ENCODE measurements at regions not wholly inside any gene's neighbourhood (a gene's known extent, or its start where the extent isn't known, plus 50 kb on each side); places are given as distances from the start of the nearest gene placed in this dataset.

DNA sequence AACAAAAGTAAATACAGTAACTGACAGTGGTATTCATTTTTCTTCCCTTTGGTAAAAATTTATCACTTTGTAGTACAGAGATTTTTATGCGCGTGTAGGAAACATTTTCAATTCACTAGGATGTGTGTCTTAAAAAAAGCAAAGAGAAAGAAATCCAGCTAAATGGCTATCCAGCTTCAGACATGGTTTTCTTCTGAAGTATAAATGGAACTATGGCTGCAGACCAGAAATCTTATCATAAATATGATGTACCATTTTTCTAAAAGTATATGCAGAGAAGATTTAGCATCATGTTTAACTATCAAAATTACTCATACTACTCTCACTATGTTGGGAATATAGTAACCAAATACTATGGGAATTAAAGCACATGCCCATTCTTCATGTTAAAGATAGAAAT, 328.4 kb upstream of the SMIM30 start:
- no peak overlapping the region for H3K4me3 ChIP-seq
- H3K27ac ChIP-seq: no peak overlapping the region
- no peaks in the 10 kb centered on the region for H3K9me3 ChIP-seq
- POLR2A ChIA-PET: no interaction called here
- no peak overlapping the region for H3K4me2 ChIP-seq
- CTCF ChIA-PET: no interaction called here
- FAIRE-seq: no peak
- no peaks in the 10 kb centered on the region for H3K4me1 ChIP-seq
- TF ChIP-seq CBX8 (IDR thresholded peaks at IDR 0.05) (no peak), HOXB13 (CRISPR knock-in tag; IDR thresholded peaks at IDR 0.05; ENCODE audit: low read depth) (no peak), RARB (CRISPR knock-in tag; IDR thresholded peaks at IDR 0.05) (no peak), JUNB (IDR thresholded peaks at IDR 0.05) (no peak), ZSCAN20 (CRISPR knock-in tag; IDR thresholded peaks at IDR 0.05) (no peak), KDM1A (IDR thresholded peaks at IDR 0.05; ENCODE audit: low read depth) (no peak), HOXB5 (CRISPR knock-in tag; IDR thresholded peaks at IDR 0.05) (no peak), TFCP2L1 (CRISPR knock-in tag; IDR thresholded peaks at IDR 0.05) (no peak), CHD4 (IDR thresholded peaks at IDR 0.05; ENCODE audit: borderline replicate concordance) (no peak), RFX5 (IDR thresholded peaks at IDR 0.05) (no peak), NFE2L2 (conservative IDR thresholded peaks at IDR 0.05; ENCODE audit: low read length) (no peak), MAZ (IDR thresholded peaks at IDR 0.05; ENCODE audit: borderline replicate concordance, low read depth, low read length) (no peak), KDM5A (IDR thresholded peaks at IDR 0.05) (no peak), MAFK (IDR thresholded peaks at IDR 0.05; ENCODE audit: partially characterized antibody) (no peak), GATA3 (IDR thresholded peaks at IDR 0.05; ENCODE audit: borderline replicate concordance) (no peak), BHLHE40 (IDR thresholded peaks at IDR 0.05; ENCODE audit: low read depth, low read length) (no peak), FOXS1 (CRISPR knock-in tag; IDR thresholded peaks at IDR 0.05) (no peak)
- TF ChIP-seq, protein P1, sequence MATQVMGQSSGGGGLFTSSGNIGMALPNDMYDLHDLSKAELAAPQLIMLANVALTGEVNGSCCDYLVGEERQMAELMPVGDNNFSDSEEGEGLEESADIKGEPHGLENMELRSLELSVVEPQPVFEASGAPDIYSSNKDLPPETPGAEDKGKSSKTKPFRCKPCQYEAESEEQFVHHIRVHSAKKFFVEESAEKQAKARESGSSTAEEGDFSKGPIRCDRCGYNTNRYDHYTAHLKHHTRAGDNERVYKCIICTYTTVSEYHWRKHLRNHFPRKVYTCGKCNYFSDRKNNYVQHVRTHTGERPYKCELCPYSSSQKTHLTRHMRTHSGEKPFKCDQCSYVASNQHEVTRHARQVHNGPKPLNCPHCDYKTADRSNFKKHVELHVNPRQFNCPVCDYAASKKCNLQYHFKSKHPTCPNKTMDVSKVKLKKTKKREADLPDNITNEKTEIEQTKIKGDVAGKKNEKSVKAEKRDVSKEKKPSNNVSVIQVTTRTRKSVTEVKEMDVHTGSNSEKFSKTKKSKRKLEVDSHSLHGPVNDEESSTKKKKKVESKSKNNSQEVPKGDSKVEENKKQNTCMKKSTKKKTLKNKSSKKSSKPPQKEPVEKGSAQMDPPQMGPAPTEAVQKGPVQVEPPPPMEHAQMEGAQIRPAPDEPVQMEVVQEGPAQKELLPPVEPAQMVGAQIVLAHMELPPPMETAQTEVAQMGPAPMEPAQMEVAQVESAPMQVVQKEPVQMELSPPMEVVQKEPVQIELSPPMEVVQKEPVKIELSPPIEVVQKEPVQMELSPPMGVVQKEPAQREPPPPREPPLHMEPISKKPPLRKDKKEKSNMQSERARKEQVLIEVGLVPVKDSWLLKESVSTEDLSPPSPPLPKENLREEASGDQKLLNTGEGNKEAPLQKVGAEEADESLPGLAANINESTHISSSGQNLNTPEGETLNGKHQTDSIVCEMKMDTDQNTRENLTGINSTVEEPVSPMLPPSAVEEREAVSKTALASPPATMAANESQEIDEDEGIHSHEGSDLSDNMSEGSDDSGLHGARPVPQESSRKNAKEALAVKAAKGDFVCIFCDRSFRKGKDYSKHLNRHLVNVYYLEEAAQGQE (IDR thresholded peaks at IDR 0.05): no peak
- TF ChIP-seq, protein P2, sequence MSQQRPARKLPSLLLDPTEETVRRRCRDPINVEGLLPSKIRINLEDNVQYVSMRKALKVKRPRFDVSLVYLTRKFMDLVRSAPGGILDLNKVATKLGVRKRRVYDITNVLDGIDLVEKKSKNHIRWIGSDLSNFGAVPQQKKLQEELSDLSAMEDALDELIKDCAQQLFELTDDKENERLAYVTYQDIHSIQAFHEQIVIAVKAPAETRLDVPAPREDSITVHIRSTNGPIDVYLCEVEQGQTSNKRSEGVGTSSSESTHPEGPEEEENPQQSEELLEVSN (IDR thresholded peaks at IDR 0.05; ENCODE audit: borderline replicate concordance, low read depth): no peak
- 52% methylated on average over 2 of the region's 2 CpGs for WGBS (ENCODE audit: missing lambda C conversion rate)
- DNase-seq (ENCODE audit: low read depth in 1 of 2, low spot score in 1 of 2): no peak
- no peak for ATAC-seq

DNA sequence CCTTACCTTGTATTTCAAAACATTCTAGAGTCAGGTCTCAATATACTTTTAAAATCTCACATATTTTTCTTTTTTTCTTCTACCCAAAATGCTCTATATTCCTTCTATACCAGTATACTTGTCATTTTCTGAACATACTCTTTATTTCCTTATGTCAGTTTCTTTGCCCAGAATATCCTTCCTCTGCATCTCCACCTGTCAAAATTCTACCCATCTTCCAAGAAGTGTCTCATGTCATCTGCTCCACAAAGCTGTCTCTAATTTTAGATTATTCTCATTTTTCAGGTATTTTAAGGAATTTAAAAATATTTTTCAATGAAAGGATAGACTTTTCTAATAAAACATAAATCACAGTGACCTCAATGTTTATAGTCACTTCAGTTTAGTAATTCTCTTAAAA, 328.0 kb upstream of the SMIM30 start:
- TF ChIP-seq POLR2AphosphoS2 (conservative IDR thresholded peaks at IDR 0.05; ENCODE audit: low read length): no peak
- Histone ChIP-seq H3K4me2 (no peak overlapping the region), H3K27ac (no peak overlapping the region), H3K4me3 (no peak overlapping the region), H3K4me1 (no peaks in the 10 kb centered on the region), H3K9me3 (no peaks in the 10 kb centered on the region)
- FAIRE-seq: no peak
- POLR2A ChIA-PET: no interaction called here
- no peak for ATAC-seq
- CTCF ChIA-PET: no interaction called here
- DNase-seq (ENCODE audit: low read depth in 1 of 2, low spot score in 1 of 2): no peak

DNA sequence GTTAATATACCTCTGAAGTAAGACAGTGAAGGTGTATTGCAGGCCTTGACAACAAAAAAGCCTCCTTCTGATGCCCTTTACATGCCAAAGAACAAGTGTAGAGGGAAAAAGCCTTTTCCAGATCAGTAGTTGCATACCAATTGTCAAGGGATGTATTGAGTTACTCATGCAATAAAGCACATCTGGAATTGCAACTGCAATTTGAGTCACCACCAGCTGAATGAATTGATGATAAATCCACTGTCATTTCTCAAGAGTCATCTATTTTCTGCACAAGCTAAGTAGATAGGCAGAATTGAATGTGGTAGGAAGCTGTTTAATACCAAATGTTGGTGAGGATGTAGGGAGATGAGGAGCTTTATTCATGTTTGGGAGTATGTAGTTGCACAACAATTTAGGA, 325.9 kb upstream of the SMIM30 start:
- no peaks in the 10 kb centered on the region for H3K9me3 ChIP-seq
- H3K27ac ChIP-seq: no peak overlapping the region
- no peak for FAIRE-seq
- no peak overlapping the region for H3K4me2 ChIP-seq
- no peak for ATAC-seq
- no peak for DNase-seq (ENCODE audit: low read depth in 1 of 2, low spot score in 1 of 2)
- CTCF ChIA-PET: no interaction called here
- TF ChIP-seq MAZ (IDR thresholded peaks at IDR 0.05; ENCODE audit: borderline replicate concordance, low read depth, low read length) (no peak), FOSL2 (IDR thresholded peaks at IDR 0.05) (no peak), FOSL2 (CRISPR knock-in tag; IDR thresholded peaks at IDR 0.05) (no peak), ZNF302 (CRISPR knock-in tag; IDR thresholded peaks at IDR 0.05) (no peak)
- TF ChIP-seq, protein P3, sequence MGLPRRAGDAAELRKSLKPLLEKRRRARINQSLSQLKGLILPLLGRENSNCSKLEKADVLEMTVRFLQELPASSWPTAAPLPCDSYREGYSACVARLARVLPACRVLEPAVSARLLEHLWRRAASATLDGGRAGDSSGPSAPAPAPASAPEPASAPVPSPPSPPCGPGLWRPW (IDR thresholded peaks at IDR 0.05): no peak
- no peaks in the 10 kb centered on the region for H3K4me1 ChIP-seq
- no peak overlapping the region for H3K4me3 ChIP-seq
- POLR2A ChIA-PET: no interaction called here

All from A549 (cell line).